Ishikawa (cell line): ENCODE measurements at regions not wholly inside any gene's neighbourhood (a gene's known extent, or its start where the extent isn't known, plus 50 kb on each side); places are given as distances from the start of the nearest gene placed in this dataset.

Experiments
- CEBPB ChIP-seq: IDR thresholded peaks from 2 replicates; pipeline ENCODE4 v1.6.1; 2012
- CREB1 ChIP-seq: IDR thresholded peaks from 2 replicates; pipeline ENCODE4 v1.6.1; 2012; ENCODE audit warnings: low read depth
- EGR1 ChIP-seq: IDR thresholded peaks from 2 replicates; pipeline ENCODE4 v1.6.1; 2012
- EP300 ChIP-seq: IDR thresholded peaks from 2 replicates; pipeline ENCODE4 v1.6.1; 2012; ENCODE audit warnings: borderline replicate concordance
- FOXM1 ChIP-seq: IDR thresholded peaks from 2 replicates; pipeline ENCODE4 v1.6.1; 2012; ENCODE audit warnings: low read depth, borderline replicate concordance
- MAX ChIP-seq: IDR thresholded peaks from 2 replicates; pipeline ENCODE4 v1.6.1; 2012
- NFIC ChIP-seq: IDR thresholded peaks from 2 replicates; pipeline ENCODE4 v1.6.1; 2012
- RAD21 ChIP-seq: IDR thresholded peaks from 2 replicates; pipeline ENCODE4 v1.6.1; 2012; ENCODE audit warnings: low read depth
- REST ChIP-seq: IDR thresholded peaks from 2 replicates; pipeline ENCODE4 v1.6.1; 2012; ENCODE audit warnings: low read depth, mild to moderate bottlenecking
- TAF1 ChIP-seq: IDR thresholded peaks from 2 replicates; pipeline ENCODE4 v1.6.1; 2012; ENCODE audit warnings: low read depth, mild to moderate bottlenecking
- TCF12 ChIP-seq: IDR thresholded peaks from 2 replicates; pipeline ENCODE4 v1.6.1; 2012; ENCODE audit warnings: low read depth
- TEAD4 ChIP-seq: IDR thresholded peaks from 2 replicates; pipeline ENCODE4 v1.6.1; 2012
- USF1 ChIP-seq: IDR thresholded peaks from 2 replicates; pipeline ENCODE4 v1.6.1; 2012
- YY1 ChIP-seq: IDR thresholded peaks from 2 replicates; pipeline ENCODE4 v1.6.1; 2012; ENCODE audit warnings: low read depth
- ZBTB7A ChIP-seq: IDR thresholded peaks from 2 replicates; pipeline ENCODE4 v1.6.1; 2012; ENCODE audit warnings: low read depth

- TF ChIP-seq RAD21 (no peak), TEAD4 (no peak), FOXM1 (no peak), ZBTB7A (no peak), USF1 (no peak), EGR1 (no peak), YY1 (no peak), CEBPB (no peak), TCF12 (no peak), TAF1 (no peak), NFIC (no peak)
These were observed 696.2 kb upstream of the PRMT6 start for GRCh38 chr1:106360252-106360651.

- TF ChIP-seq TCF12 (no peak), CREB1 (no peak), USF1 (no peak), CEBPB (no peak), TAF1 (no peak), FOXM1 (no peak), MAX (no peak), EP300 (no peak), YY1 (no peak), TEAD4 (no peak), RAD21 (no peak), REST (no peak), EGR1 (no peak)
These were observed 689.7 kb upstream of the PRMT6 start for GRCh38 chr1:106366627-106367319.

- TF ChIP-seq MAX (no peak), CREB1 (no peak), RAD21 (no peak), TCF12 (no peak), USF1 (no peak), TEAD4 (no peak), REST (no peak), EGR1 (no peak), FOXM1 (no peak), ZBTB7A (no peak), YY1 (no peak), NFIC (no peak), TAF1 (no peak), EP300 (no peak)
These were observed 678.2 kb upstream of the PRMT6 start for GRCh38 chr1:106378261-106378660.

GRCh38 chr1:106380772-106381171, 675.7 kb upstream of the PRMT6 start:
- TF ChIP-seq CREB1 (no peak), USF1 (no peak), REST (no peak), YY1 (no peak), RAD21 (no peak), NFIC (no peak), CEBPB (no peak), EGR1 (no peak), TEAD4 (no peak), FOXM1 (no peak), TAF1 (no peak), TCF12 (no peak)
